ENCODE measurements at regions not wholly inside any gene's neighbourhood (a gene's known extent, or its start where the extent isn't known, plus 50 kb on each side); places are given as distances from the start of the nearest gene placed in this dataset.
A peak's percentile ranks its signal among the peaks of the same experiment; 100 is the strongest.

GRCh38 chr4:107520368-107520767, 199.7 kb downstream of the PAPSS1 start (continued):
- TF ChIP-seq POLR2AphosphoS5 (IDR thresholded peaks at IDR 0.05; ENCODE audit: low read depth) (no peak), ZNF331 (CRISPR knock-in tag; IDR thresholded peaks at IDR 0.05; ENCODE audit: low read depth) (no peak), JUNB (IDR thresholded peaks at IDR 0.05; ENCODE audit: unreplicated experiment) (no peak)

- Mint-ChIP-seq H3K27me3 (ENCODE audit: insufficient read depth, low read depth, poor library complexity) (peaks cover 1% of the 10 kb centered on the region), H3K4me3 (no peak overlapping the region), H3K9me3 (peaks cover 30% of the 10 kb centered on the region), H3K36me3 (ENCODE audit: low read depth) (peaks cover 26% of the 10 kb centered on the region), H3K4me1 (no peaks in the 10 kb centered on the region), H3K27ac (no peak overlapping the region)
- peak; percentile 45; the same call in 2 of the 3 replicates for ATAC-seq
- H3K9me2 ChIP-seq (ENCODE audit: insufficient read depth), result no peaks in the 10 kb centered on the region
- no peaks in the 10 kb centered on the region for H4K20me1 ChIP-seq (replicated peaks; ENCODE audit: insufficient read depth)
- no peak overlapping the region for H3K4me2 ChIP-seq
- no peaks in the 10 kb centered on the region for H3K27me3 ChIP-seq (ENCODE audit: insufficient read depth)
- H3K4me3 ChIP-seq, result no peak overlapping the region
- no peaks in the 10 kb centered on the region for H3K79me2 ChIP-seq (replicated peaks; ENCODE audit: insufficient read depth)
- no peaks in the 10 kb centered on the region for H3K4me1 ChIP-seq (ENCODE audit: insufficient read depth)
- H3K36me3 ChIP-seq (ENCODE audit: insufficient read depth), result no peaks in the 10 kb centered on the region
- DNase-seq (ENCODE audit: low spot score), result peak; percentile 64
- no peaks in the 10 kb centered on the region for H3F3A ChIP-seq (replicated peaks; ENCODE audit: low read depth)
- no peak overlapping the region for H3K27ac ChIP-seq (ENCODE audit: low read depth)
- H2AFZ ChIP-seq, result no peak overlapping the region
- TF ChIP-seq, protein P1, sequence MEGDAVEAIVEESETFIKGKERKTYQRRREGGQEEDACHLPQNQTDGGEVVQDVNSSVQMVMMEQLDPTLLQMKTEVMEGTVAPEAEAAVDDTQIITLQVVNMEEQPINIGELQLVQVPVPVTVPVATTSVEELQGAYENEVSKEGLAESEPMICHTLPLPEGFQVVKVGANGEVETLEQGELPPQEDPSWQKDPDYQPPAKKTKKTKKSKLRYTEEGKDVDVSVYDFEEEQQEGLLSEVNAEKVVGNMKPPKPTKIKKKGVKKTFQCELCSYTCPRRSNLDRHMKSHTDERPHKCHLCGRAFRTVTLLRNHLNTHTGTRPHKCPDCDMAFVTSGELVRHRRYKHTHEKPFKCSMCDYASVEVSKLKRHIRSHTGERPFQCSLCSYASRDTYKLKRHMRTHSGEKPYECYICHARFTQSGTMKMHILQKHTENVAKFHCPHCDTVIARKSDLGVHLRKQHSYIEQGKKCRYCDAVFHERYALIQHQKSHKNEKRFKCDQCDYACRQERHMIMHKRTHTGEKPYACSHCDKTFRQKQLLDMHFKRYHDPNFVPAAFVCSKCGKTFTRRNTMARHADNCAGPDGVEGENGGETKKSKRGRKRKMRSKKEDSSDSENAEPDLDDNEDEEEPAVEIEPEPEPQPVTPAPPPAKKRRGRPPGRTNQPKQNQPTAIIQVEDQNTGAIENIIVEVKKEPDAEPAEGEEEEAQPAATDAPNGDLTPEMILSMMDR (conservative IDR thresholded peaks at IDR 0.05; ENCODE audit: low read depth in 2 of 2), result peak; percentile 77 to 79
- no peak for TF ChIP-seq REST (IDR thresholded peaks at IDR 0.05; ENCODE audit: unreplicated experiment)
Measured at GRCh38 chr4:107519053-107519452, 201.0 kb downstream of the PAPSS1 start.

DNA sequence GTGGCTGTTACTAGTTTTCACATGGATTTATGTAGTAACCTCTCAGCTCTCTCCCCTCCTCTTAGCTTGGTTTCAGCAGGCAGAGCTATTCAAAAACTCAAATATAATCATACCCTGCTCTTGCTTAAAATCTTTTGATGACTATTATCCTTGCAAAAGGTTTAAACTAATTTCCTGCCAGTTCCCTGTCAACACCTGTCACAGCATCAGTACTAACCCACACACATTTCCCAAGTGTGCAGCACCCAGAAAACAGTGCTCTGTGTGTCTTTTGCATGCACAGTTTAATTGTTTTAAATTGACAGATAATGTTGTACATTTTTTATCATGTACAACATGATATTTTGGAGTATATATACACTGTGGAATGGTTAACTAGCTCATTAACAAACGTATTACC, 202.0 kb downstream of the PAPSS1 start:
- Histone ChIP-seq H3K4me1 (ENCODE audit: insufficient read depth) (no peaks in the 10 kb centered on the region), H3K36me3 (ENCODE audit: insufficient read depth) (no peaks in the 10 kb centered on the region), H3K4me2 (no peak overlapping the region), H4K20me1 (replicated peaks; ENCODE audit: insufficient read depth) (no peaks in the 10 kb centered on the region), H3F3A (replicated peaks; ENCODE audit: low read depth) (no peaks in the 10 kb centered on the region), H3K27me3 (ENCODE audit: insufficient read depth) (no peaks in the 10 kb centered on the region), H2AFZ (no peak overlapping the region; the same call in 1 of the 2 replicates), H3K79me2 (replicated peaks; ENCODE audit: insufficient read depth) (no peaks in the 10 kb centered on the region), H3K9me2 (ENCODE audit: insufficient read depth) (no peaks in the 10 kb centered on the region), H3K4me3 (no peak overlapping the region), H3K27ac (ENCODE audit: low read depth) (no peak overlapping the region)
- H3K9me3 Mint-ChIP-seq, result peaks cover 33% of the 10 kb centered on the region
- peaks cover 28% of the 10 kb centered on the region for H3K36me3 Mint-ChIP-seq (ENCODE audit: low read depth)
- DNase-seq (ENCODE audit: low spot score) (no peak), ATAC-seq (no peak)
- H3K4me3 Mint-ChIP-seq, result no peak overlapping the region
- no peaks in the 10 kb centered on the region for H3K4me1 Mint-ChIP-seq
- no peak overlapping the region for H3K27ac Mint-ChIP-seq
- peaks cover 1% of the 10 kb centered on the region for H3K27me3 Mint-ChIP-seq (ENCODE audit: insufficient read depth, low read depth, poor library complexity)
- no peak for TF ChIP-seq ZNF114 (CRISPR knock-in tag; IDR thresholded peaks at IDR 0.05)
- TF ChIP-seq, protein P2, sequence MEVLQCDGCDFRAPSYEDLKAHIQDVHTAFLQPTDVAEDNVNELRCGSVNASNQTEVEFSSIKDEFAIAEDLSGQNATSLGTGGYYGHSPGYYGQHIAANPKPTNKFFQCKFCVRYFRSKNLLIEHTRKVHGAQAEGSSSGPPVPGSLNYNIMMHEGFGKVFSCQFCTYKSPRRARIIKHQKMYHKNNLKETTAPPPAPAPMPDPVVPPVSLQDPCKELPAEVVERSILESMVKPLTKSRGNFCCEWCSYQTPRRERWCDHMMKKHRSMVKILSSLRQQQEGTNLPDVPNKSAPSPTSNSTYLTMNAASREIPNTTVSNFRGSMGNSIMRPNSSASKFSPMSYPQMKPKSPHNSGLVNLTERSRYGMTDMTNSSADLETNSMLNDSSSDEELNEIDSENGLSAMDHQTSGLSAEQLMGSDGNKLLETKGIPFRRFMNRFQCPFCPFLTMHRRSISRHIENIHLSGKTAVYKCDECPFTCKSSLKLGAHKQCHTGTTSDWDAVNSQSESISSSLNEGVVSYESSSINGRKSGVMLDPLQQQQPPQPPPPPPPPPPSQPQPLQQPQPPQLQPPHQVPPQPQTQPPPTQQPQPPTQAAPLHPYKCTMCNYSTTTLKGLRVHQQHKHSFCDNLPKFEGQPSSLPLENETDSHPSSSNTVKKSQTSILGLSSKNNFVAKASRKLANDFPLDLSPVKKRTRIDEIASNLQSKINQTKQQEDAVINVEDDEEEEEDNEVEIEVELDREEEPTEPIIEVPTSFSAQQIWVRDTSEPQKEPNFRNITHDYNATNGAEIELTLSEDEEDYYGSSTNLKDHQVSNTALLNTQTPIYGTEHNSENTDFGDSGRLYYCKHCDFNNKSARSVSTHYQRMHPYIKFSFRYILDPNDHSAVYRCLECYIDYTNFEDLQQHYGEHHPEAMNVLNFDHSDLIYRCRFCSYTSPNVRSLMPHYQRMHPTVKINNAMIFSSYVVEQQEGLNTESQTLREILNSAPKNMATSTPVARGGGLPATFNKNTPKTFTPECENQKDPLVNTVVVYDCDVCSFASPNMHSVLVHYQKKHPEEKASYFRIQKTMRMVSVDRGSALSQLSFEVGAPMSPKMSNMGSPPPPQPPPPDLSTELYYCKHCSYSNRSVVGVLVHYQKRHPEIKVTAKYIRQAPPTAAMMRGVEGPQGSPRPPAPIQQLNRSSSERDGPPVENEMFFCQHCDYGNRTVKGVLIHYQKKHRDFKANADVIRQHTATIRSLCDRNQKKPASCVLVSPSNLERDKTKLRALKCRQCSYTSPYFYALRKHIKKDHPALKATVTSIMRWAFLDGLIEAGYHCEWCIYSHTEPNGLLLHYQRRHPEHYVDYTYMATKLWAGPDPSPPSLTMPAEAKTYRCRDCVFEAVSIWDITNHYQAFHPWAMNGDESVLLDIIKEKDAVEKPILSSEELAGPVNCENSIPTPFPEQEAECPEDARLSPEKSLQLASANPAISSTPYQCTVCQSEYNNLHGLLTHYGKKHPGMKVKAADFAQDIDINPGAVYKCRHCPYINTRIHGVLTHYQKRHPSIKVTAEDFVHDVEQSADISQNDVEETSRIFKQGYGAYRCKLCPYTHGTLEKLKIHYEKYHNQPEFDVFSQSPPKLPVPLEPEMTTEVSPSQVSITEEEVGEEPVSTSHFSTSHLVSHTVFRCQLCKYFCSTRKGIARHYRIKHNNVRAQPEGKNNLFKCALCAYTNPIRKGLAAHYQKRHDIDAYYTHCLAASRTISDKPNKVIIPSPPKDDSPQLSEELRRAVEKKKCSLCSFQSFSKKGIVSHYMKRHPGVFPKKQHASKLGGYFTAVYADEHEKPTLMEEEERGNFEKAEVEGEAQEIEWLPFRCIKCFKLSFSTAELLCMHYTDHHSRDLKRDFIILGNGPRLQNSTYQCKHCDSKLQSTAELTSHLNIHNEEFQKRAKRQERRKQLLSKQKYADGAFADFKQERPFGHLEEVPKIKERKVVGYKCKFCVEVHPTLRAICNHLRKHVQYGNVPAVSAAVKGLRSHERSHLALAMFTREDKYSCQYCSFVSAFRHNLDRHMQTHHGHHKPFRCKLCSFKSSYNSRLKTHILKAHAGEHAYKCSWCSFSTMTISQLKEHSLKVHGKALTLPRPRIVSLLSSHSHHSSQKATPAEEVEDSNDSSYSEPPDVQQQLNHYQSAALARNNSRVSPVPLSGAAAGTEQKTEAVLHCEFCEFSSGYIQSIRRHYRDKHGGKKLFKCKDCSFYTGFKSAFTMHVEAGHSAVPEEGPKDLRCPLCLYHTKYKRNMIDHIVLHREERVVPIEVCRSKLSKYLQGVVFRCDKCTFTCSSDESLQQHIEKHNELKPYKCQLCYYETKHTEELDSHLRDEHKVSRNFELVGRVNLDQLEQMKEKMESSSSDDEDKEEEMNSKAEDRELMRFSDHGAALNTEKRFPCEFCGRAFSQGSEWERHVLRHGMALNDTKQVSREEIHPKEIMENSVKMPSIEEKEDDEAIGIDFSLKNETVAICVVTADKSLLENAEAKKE (CRISPR knock-in tag; IDR thresholded peaks at IDR 0.05), result no peak

Data from GM23338 (cell line).